ENCODE measurements at regions not wholly inside any gene's neighbourhood (a gene's known extent, or its start where the extent isn't known, plus 50 kb on each side); places are given as distances from the start of the nearest gene placed in this dataset.

- H3K27me3 ChIP-seq (ENCODE audit: control insufficient read depth in 2 of 2, insufficient read depth in 1 of 2, low read length in 1 of 2), result no peaks in the 10 kb centered on the region
- H3K27ac ChIP-seq (ENCODE audit: low read depth in 1 of 2, low read length in 1 of 2), result no peak overlapping the region
- no peaks in the 10 kb centered on the region for H3K4me1 ChIP-seq (ENCODE audit: control insufficient read depth in 2 of 2, insufficient read depth in 2 of 2, low read length in 2 of 2)
- H3K9me3 ChIP-seq (ENCODE audit: control insufficient read depth in 2 of 2, insufficient read depth in 1 of 2, low read length in 1 of 2), result no peaks in the 10 kb centered on the region
- no peaks in the 10 kb centered on the region for H3K36me3 ChIP-seq (ENCODE audit: control insufficient read depth in 2 of 2, insufficient read depth in 2 of 2, low read length in 1 of 2)
- 98% methylated on average over 3 of the region's 3 CpGs for WGBS
- no peak for DNase-seq (ENCODE audit: low read depth in 6 of 9, low spot score in 9 of 9)
- H3K4me3 ChIP-seq (ENCODE audit: low read length in 2 of 2), result no peak overlapping the region
These were observed 432.0 kb upstream of the CDH5 start for GRCh38 chr16:65934443-65934842.

- Histone ChIP-seq H3K4me1 (ENCODE audit: control insufficient read depth in 2 of 2, insufficient read depth in 2 of 2, low read length in 2 of 2) (no peaks in the 10 kb centered on the region), H3K4me3 (ENCODE audit: low read length in 2 of 2) (no peak overlapping the region), H3K27ac (ENCODE audit: low read depth in 1 of 2, low read length in 1 of 2) (no peak overlapping the region), H3K27me3 (ENCODE audit: control insufficient read depth in 2 of 2, insufficient read depth in 1 of 2, low read length in 1 of 2) (no peaks in the 10 kb centered on the region), H3K9me3 (ENCODE audit: control insufficient read depth in 2 of 2, insufficient read depth in 1 of 2, low read length in 1 of 2) (no peaks in the 10 kb centered on the region), H3K36me3 (ENCODE audit: control insufficient read depth in 2 of 2, insufficient read depth in 2 of 2, low read length in 1 of 2) (no peaks in the 10 kb centered on the region)
- DNase-seq (ENCODE audit: low read depth in 6 of 9, low spot score in 9 of 9), result no peak
- WGBS, result 91% methylated on average over 3 of the region's 4 CpGs
These were observed 432.8 kb upstream of the CDH5 start for GRCh38 chr16:65933703-65934102.

- Histone ChIP-seq H3K4me3 (ENCODE audit: low read length in 2 of 2) (no peak overlapping the region), H3K9me3 (ENCODE audit: control insufficient read depth in 2 of 2, insufficient read depth in 1 of 2, low read length in 1 of 2) (no peaks in the 10 kb centered on the region), H3K4me1 (ENCODE audit: control insufficient read depth in 2 of 2, insufficient read depth in 2 of 2, low read length in 2 of 2) (no peaks in the 10 kb centered on the region), H3K27ac (ENCODE audit: low read depth in 1 of 2, low read length in 1 of 2) (no peak overlapping the region), H3K27me3 (ENCODE audit: control insufficient read depth in 2 of 2, insufficient read depth in 1 of 2, low read length in 1 of 2) (no peaks in the 10 kb centered on the region), H3K36me3 (ENCODE audit: control insufficient read depth in 2 of 2, insufficient read depth in 2 of 2, low read length in 1 of 2) (no peaks in the 10 kb centered on the region)
- no peak for DNase-seq (ENCODE audit: low read depth in 6 of 9, low spot score in 9 of 9)
- WGBS, result 75% methylated on average over 7 of the region's 7 CpGs
These were observed 434.0 kb upstream of the CDH5 start for GRCh38 chr16:65932350-65933072.

DNA sequence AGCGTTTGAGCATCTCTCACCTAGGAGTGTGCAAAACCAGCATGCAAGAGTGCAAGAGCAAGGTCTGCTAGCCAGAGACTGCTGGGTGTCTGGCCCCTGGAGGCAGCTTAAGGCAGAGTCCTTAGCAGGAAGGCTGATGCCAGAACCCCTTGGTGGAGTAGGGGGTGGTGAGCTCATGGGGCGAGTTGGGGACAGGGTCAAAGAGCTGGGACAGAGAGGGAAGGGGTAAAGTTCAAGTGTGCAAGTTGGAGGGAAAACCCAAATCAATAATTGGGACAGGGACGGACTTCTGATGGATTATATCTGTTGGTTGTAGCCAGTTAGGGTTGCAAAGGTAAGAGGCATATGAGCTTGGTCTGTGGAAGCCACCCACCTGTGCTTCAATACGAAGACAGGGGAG lies 443.6 kb upstream of the CDH5 start:
- WGBS, result 91% methylated on average over 4 of the region's 4 CpGs
- no peak for DNase-seq (ENCODE audit: low read depth in 6 of 9, low spot score in 9 of 9)
- no peaks in the 10 kb centered on the region for H3K4me1 ChIP-seq (ENCODE audit: control insufficient read depth in 2 of 2, insufficient read depth in 2 of 2, low read length in 2 of 2)

GRCh38 chr16:65919986-65920376 lies 446.5 kb upstream of the CDH5 start:
- no peaks in the 10 kb centered on the region for H3K4me1 ChIP-seq (ENCODE audit: control insufficient read depth in 2 of 2, insufficient read depth in 2 of 2, low read length in 2 of 2)
- no peak for DNase-seq (ENCODE audit: low read depth in 6 of 9, low spot score in 9 of 9)
- peaks cover 0 to 2% of the 10 kb centered on the region in 2 donors for H3K27me3 ChIP-seq (ENCODE audit: control insufficient read depth in 2 of 2, insufficient read depth in 1 of 2, low read length in 1 of 2)
- no peak overlapping the region for H3K4me3 ChIP-seq (ENCODE audit: low read length in 2 of 2)
- H3K27ac ChIP-seq (ENCODE audit: low read depth in 1 of 2, low read length in 1 of 2), result no peak overlapping the region
- no peaks in the 10 kb centered on the region for H3K9me3 ChIP-seq (ENCODE audit: control insufficient read depth in 2 of 2, insufficient read depth in 1 of 2, low read length in 1 of 2)
- no peaks in the 10 kb centered on the region for H3K36me3 ChIP-seq (ENCODE audit: control insufficient read depth in 2 of 2, insufficient read depth in 2 of 2, low read length in 1 of 2)
- WGBS, result 92% methylated on average over 6 of the region's 6 CpGs

More for the DNA sequence above, 443.6 kb upstream of the CDH5 start:
- H3K36me3 ChIP-seq (ENCODE audit: control insufficient read depth in 2 of 2, insufficient read depth in 2 of 2, low read length in 1 of 2), result no peaks in the 10 kb centered on the region
- no peak overlapping the region for H3K27ac ChIP-seq (ENCODE audit: low read depth in 1 of 2, low read length in 1 of 2)
- H3K9me3 ChIP-seq (ENCODE audit: control insufficient read depth in 2 of 2, insufficient read depth in 1 of 2, low read length in 1 of 2), result no peaks in the 10 kb centered on the region
- peaks cover 0 to 2% of the 10 kb centered on the region in 2 donors for H3K27me3 ChIP-seq (ENCODE audit: control insufficient read depth in 2 of 2, insufficient read depth in 1 of 2, low read length in 1 of 2)
- H3K4me3 ChIP-seq (ENCODE audit: low read length in 2 of 2), result no peak overlapping the region

GRCh38 chr16:65919145-65919985 lies 447.1 kb upstream of the CDH5 start:
- WGBS, result 72% methylated on average over 27 of the region's 27 CpGs
- no peak overlapping the region for H3K27ac ChIP-seq (ENCODE audit: low read depth in 1 of 2, low read length in 1 of 2)
- peaks cover 0 to 2% of the 10 kb centered on the region in 2 donors for H3K27me3 ChIP-seq (ENCODE audit: control insufficient read depth in 2 of 2, insufficient read depth in 1 of 2, low read length in 1 of 2)
- no peaks in the 10 kb centered on the region for H3K4me1 ChIP-seq (ENCODE audit: control insufficient read depth in 2 of 2, insufficient read depth in 2 of 2, low read length in 2 of 2)
- no peaks in the 10 kb centered on the region for H3K9me3 ChIP-seq (ENCODE audit: control insufficient read depth in 2 of 2, insufficient read depth in 1 of 2, low read length in 1 of 2)
- no peak for DNase-seq (ENCODE audit: low read depth in 6 of 9, low spot score in 9 of 9)
- no peak overlapping the region for H3K4me3 ChIP-seq (ENCODE audit: low read length in 2 of 2)
- H3K36me3 ChIP-seq (ENCODE audit: control insufficient read depth in 2 of 2, insufficient read depth in 2 of 2, low read length in 1 of 2), result no peaks in the 10 kb centered on the region

- peaks cover 0 to 2% of the 10 kb centered on the region in 2 donors for H3K27me3 ChIP-seq (ENCODE audit: control insufficient read depth in 2 of 2, insufficient read depth in 1 of 2, low read length in 1 of 2)
- H3K9me3 ChIP-seq (ENCODE audit: control insufficient read depth in 2 of 2, insufficient read depth in 1 of 2, low read length in 1 of 2), result no peaks in the 10 kb centered on the region
- WGBS, result 82% methylated on average over 2 of the region's 2 CpGs
- no peak overlapping the region for H3K27ac ChIP-seq (ENCODE audit: low read depth in 1 of 2, low read length in 1 of 2)
- no peaks in the 10 kb centered on the region for H3K36me3 ChIP-seq (ENCODE audit: control insufficient read depth in 2 of 2, insufficient read depth in 2 of 2, low read length in 1 of 2)
- no peak for DNase-seq (ENCODE audit: low read depth in 6 of 9, low spot score in 9 of 9)
- no peak overlapping the region for H3K4me3 ChIP-seq (ENCODE audit: low read length in 2 of 2)
- no peaks in the 10 kb centered on the region for H3K4me1 ChIP-seq (ENCODE audit: control insufficient read depth in 2 of 2, insufficient read depth in 2 of 2, low read length in 2 of 2)
These were observed 449.0 kb upstream of the CDH5 start for GRCh38 chr16:65917466-65917865.

DNA sequence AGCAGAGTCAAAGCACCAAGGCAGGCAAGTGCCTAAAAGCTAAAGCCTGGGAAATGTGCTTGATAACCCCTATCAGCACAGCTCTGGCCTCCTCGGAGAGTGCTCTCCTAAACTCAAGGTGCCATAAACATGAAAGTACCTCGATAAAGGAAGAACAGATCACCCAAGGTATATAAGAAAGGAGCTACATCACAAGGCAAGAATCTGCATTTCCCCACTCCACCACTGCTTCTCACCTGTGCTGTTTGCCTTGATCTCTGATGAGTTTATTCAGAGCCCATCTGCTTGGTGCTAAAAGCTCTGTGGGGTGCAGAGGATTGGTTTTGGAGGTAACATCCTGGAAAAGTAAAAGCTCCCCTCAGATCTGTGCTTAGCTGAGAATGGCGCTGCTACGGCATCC lies 449.5 kb upstream of the CDH5 start:
- 42% methylated on average over 4 of the region's 4 CpGs for WGBS
- Histone ChIP-seq H3K27ac (ENCODE audit: low read depth in 1 of 2, low read length in 1 of 2) (no peak overlapping the region), H3K9me3 (ENCODE audit: control insufficient read depth in 2 of 2, insufficient read depth in 1 of 2, low read length in 1 of 2) (no peaks in the 10 kb centered on the region), H3K4me3 (ENCODE audit: low read length in 2 of 2) (no peak overlapping the region), H3K36me3 (ENCODE audit: control insufficient read depth in 2 of 2, insufficient read depth in 2 of 2, low read length in 1 of 2) (no peaks in the 10 kb centered on the region), H3K4me1 (ENCODE audit: control insufficient read depth in 2 of 2, insufficient read depth in 2 of 2, low read length in 2 of 2) (no peaks in the 10 kb centered on the region), H3K27me3 (ENCODE audit: control insufficient read depth in 2 of 2, insufficient read depth in 1 of 2, low read length in 1 of 2) (peaks cover 0 to 2% of the 10 kb centered on the region in 2 donors)
- DNase-seq (ENCODE audit: low read depth in 6 of 9, low spot score in 9 of 9), result no peak

- DNase-seq (ENCODE audit: low read depth in 6 of 9, low spot score in 9 of 9), result no peak
These were observed 456.2 kb upstream of the CDH5 start for GRCh38 chr16:65910291-65910690.

More at GRCh38 chr16:65910291-65910690, 456.2 kb upstream of the CDH5 start:
- WGBS, result 88% methylated on average over 5 of the region's 5 CpGs
- no peak overlapping the region for H3K27ac ChIP-seq (ENCODE audit: low read depth in 1 of 2, low read length in 1 of 2)
- no peaks in the 10 kb centered on the region for H3K4me1 ChIP-seq (ENCODE audit: control insufficient read depth in 2 of 2, insufficient read depth in 2 of 2, low read length in 2 of 2)
- no peaks in the 10 kb centered on the region for H3K36me3 ChIP-seq (ENCODE audit: control insufficient read depth in 2 of 2, insufficient read depth in 2 of 2, low read length in 1 of 2)
- H3K4me3 ChIP-seq (ENCODE audit: low read length in 2 of 2), result no peak overlapping the region
- no peaks in the 10 kb centered on the region for H3K9me3 ChIP-seq (ENCODE audit: control insufficient read depth in 2 of 2, insufficient read depth in 1 of 2, low read length in 1 of 2)
- H3K27me3 ChIP-seq (ENCODE audit: control insufficient read depth in 2 of 2, insufficient read depth in 1 of 2, low read length in 1 of 2), result no peaks in the 10 kb centered on the region
